GM19467 (cell line): ENCODE measurements at regions not wholly inside any gene's neighbourhood (a gene's known extent, or its start where the extent isn't known, plus 50 kb on each side); places are given as distances from the start of the nearest gene placed in this dataset.

Experiments used
- ATAC-seq: cut with Tn5 transposase; IDR thresholded peaks from one replicate; pipeline ENCODE4 v1.9.1; 2021; ENCODE audit warnings: mild to moderate bottlenecking, moderate library complexity; ENCODE audit not compliant: unreplicated experiment

DNA sequence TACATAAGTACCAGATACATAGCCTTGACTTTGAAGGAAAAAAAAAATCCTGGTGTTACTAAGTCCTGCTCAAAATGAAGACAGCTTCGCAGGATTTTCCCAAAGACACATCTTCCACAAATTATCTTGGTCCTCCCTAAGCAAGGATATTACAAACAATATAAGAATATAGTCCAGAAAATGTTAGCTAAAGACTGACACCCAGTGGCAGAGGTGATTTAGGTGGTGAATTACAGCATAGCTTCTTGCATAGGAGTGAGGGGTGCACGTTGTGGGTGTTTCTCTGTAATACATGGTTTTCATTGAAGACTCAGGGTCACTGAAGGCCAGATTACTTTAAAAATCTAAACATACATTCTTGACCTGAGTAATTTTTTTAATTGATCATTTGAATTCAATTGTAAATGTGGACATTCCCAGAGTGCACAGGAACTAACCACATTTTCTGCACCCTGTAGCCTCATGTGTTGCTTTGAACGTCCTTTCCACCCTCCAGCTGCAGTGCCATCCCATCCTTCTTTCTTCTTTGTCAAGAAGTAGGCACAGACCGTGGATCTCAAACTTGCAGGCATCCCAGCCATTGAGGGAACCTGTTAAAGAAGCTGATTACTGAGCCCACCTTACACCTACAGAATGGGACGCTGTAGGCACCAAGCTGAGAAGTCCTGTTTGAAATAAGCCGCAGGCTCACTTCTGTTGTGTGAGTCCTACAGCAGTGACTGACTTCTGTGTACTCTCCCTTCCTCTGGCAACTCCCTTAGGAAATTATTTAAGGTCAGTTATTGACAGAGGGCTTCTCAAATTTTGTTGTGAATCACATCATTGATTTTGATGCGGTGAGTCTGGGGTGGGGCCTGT lies 102.6 kb downstream of the PERP start:
- ATAC-seq = no peak

GRCh38 chr6:138005846-138006245 lies 101.4 kb downstream of the PERP start:
- ATAC-seq = no peak

- no peak for ATAC-seq
Observed at GRCh38 chr6:138007014-138007472, 100.2 kb downstream of the PERP start.

- ATAC-seq = no peak
Observed at GRCh38 chr6:138008791-138009190, 98.4 kb downstream of the PERP start.

GRCh38 chr6:138011413-138011812 lies 95.8 kb downstream of the PERP start:
- ATAC-seq = no peak

GRCh38 chr6:138012682-138013081 lies 94.5 kb downstream of the PERP start:
- no peak for ATAC-seq

GRCh38 chr6:138013959-138014358 lies 93.3 kb downstream of the PERP start:
- ATAC-seq = no peak

- ATAC-seq = no peak
Observed at GRCh38 chr6:138017166-138017757, 90.0 kb downstream of the PERP start.

GRCh38 chr6:138018297-138018696 lies 88.9 kb downstream of the PERP start:
- no peak for ATAC-seq

- ATAC-seq = no peak
Observed at GRCh38 chr6:138025528-138025978, 81.7 kb downstream of the PERP start.

DNA sequence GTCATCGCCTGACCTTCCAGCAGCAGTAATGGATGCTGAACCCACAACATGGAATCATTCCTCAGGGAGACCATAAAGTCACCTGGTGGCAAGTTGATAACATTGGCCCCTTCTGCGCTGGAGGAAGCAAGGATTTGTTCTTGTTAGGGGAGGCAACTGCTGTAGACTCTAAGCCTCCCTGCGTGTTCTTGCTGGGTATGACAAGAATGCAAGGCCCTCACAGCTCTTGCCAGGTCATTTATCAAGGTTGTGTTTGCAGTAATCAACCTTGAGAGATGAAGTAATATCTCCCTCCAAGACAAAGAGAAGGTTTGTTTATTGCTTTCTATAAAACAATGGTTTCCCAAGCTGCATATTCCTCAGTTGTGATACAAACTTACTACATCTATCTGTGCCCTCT lies 80.9 kb downstream of the PERP start:
- no peak for ATAC-seq

GRCh38 chr6:138028893-138029292 lies 78.3 kb downstream of the PERP start:
- no peak for ATAC-seq

GRCh38 chr6:138030872-138031271 lies 76.3 kb downstream of the PERP start:
- ATAC-seq = no peak

DNA sequence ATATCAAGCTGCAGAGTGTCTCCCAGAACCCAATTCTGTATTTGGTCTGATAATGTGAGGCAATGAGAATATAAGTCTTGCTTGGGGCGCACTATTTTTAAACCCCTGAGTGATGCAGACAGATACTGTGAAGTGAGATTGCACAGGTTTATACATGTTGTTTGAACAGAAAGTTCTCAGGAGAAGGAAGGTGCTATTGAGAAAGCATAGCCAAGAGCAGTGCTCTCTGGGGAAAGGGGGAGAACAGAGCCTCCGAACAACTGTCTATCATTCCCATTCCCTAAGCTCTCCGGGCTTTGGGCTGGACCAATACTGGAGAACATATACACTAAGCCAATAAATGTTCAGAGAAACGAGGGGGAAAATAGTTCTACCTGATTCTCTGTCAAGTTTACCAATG lies 75.8 kb downstream of the PERP start:
- no peak for ATAC-seq

- no peak for ATAC-seq
Observed at GRCh38 chr6:138031850-138032249, 75.4 kb downstream of the PERP start.

GRCh38 chr6:138032571-138032970 lies 74.6 kb downstream of the PERP start:
- ATAC-seq = no peak

DNA sequence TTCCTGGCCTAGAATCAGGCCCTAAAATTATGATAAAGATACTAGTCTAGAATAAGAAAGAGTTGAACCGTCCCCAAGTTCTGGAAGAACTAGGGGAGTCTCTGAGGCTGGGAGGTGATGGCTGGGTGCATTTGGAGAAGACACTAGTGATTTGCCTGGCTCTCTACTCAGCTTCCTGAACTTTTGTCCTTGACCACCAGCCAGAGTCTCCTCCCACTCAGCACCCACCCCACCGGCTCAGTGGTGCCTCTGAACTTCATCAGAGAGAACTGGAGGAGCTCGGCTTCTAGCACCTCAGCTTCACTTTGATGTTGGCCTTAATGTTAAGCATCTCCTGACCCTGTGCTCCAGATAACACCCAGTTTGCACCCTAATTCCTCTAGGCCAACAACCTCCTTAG lies 73.0 kb downstream of the PERP start:
- ATAC-seq = no peak

- ATAC-seq = no peak
Observed at GRCh38 chr6:138035070-138035469, 72.1 kb downstream of the PERP start.

GRCh38 chr6:138036111-138036510 lies 71.1 kb downstream of the PERP start:
- ATAC-seq = no peak

DNA sequence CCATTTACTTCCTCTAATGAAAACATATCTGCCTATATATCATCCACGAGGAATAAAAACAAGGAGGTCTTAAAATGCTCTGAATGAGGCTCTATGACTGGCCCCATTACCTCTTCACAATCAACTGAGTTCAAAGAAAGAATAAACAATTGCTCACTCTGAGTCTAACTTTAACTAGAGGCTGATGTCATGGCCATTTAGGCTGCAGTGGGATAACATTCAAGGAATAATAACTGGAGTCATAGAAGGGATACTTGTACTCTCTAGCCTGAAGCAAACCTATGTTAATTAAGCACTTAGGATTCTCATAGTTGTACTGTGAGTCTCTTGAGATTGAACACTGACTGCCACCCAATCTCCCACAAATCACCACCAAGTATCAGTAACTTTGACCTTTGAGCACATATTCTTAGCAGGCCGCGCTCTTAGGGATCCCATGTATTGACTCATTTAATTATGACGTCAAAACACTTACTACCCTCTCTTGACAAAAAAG lies 70.2 kb downstream of the PERP start:
- no peak for ATAC-seq

DNA sequence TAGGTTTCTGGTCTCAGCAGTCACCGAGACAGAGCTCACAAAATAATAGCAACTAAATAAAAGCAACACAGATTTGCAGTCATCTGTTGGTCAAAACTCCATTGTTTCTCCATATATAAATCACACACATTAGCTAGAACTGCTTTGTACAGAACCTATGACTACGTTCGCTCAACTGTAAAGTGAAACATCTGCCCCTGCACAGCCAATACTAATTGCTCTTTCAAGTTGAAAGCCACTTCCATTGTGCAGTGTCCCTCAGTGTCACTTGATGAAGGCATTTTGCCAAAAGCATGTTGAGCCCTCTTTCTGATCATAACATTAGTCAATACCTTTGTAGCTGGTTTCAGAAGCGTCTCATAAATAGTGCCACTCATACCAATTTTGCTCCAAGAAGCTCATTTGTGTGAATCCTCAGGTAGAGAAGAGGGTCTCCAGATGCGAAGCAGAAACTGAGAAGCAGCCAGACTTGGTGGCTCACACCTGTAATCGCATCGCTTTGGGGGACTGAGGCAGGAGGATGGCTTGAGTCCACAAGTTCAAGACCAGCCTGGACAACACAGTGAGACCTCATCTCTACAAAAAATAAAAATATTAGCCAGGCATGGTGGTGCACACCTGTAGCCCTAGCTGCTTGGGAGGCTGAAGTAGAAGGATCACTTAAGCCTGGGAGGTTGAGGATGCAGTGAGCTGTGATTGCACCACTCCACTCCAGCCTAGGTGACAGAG lies 68.9 kb downstream of the PERP start:
- ATAC-seq = no peak
